Liver (tissue), 8 donors: ENCODE measurements at regions not wholly inside any gene's neighbourhood (a gene's known extent, or its start where the extent isn't known, plus 50 kb on each side); places are given as distances from the start of the nearest gene placed in this dataset.
"Not testable (repeated sequence)": the region's sequence is repeated elsewhere in the genome, so short reads cannot be mapped to it uniquely, and the experiment has no call there.

ENCODE experiments used
- DNase-seq: peaks from one replicate; pipeline ENCODE4 v3.0.0-alpha.2; 2017; ENCODE audit warnings: low spot score
- H3K27ac ChIP-seq, 2 donors: one replicate each; pipeline ENCODE4 v1.7.0; 2013; ENCODE audit warnings: inconsistent platforms in 2 of 2, low read length in 2 of 2, control low read depth in 1 of 2, low read depth in 1 of 2, mild to moderate bottlenecking in 1 of 2
- H3K27me3 ChIP-seq, 4 donors: one replicate each; pipeline versions ENCODE4 v1.6.1 to v1.7.0; 2013; ENCODE audit warnings: low read length in 3 of 4, inconsistent platforms in 1 of 4, mild to moderate bottlenecking in 1 of 4, moderate library complexity in 1 of 4; ENCODE audit not compliant: control insufficient read depth in 4 of 4, insufficient read depth in 4 of 4
- H3K36me3 ChIP-seq, 4 donors: one replicate each; pipeline versions ENCODE4 v1.6.1 to v1.7.0; 2013; ENCODE audit warnings: low read length in 3 of 4, mild to moderate bottlenecking in 3 of 4, low read depth in 1 of 4, moderate library complexity in 1 of 4; ENCODE audit not compliant: control insufficient read depth in 4 of 4, insufficient read depth in 3 of 4
- H3K4me1 ChIP-seq, 4 donors: one replicate each; pipeline versions ENCODE4 v1.6.1 to v1.7.0; 2013; ENCODE audit warnings: low read length in 3 of 4, mild to moderate bottlenecking in 3 of 4, moderate library complexity in 1 of 4; ENCODE audit not compliant: control insufficient read depth in 4 of 4, insufficient read depth in 4 of 4
- H3K4me3 ChIP-seq, 3 donors: one replicate each; pipeline versions ENCODE4 v1.6.1 to v1.7.0; 2013; ENCODE audit warnings: low read length in 3 of 3, control low read depth in 1 of 3, low read depth in 1 of 3, mild to moderate bottlenecking in 1 of 3
- H3K9ac ChIP-seq, 2 donors: one replicate each; pipeline ENCODE4 v1.7.0; 2013; ENCODE audit warnings: low read length in 2 of 2, mild to moderate bottlenecking in 2 of 2, moderate library complexity in 2 of 2, control low read depth in 1 of 2, low read depth in 1 of 2
- H3K9me3 ChIP-seq, 4 donors: one replicate each; pipeline versions ENCODE4 v1.6.1 to v1.7.0; 2013; ENCODE audit warnings: low read length in 3 of 4; ENCODE audit not compliant: control insufficient read depth in 4 of 4
- ATF3 ChIP-seq: IDR thresholded peaks from 2 replicates; pipeline ENCODE4 v1.6.1; 2016; ENCODE audit warnings: antibody characterized with exemption
- CTCF ChIP-seq: fragments of 150-350 bp; IDR thresholded peaks from 2 replicates; pipeline ENCODE4 v1.5.1; 2017; ENCODE audit warnings: improper control_type of control experiment, low read depth, low read length; ENCODE audit not compliant: missing input control
- EGR1 ChIP-seq, 2 donors: IDR thresholded peaks; 2 replicates each; pipeline ENCODE4 v1.6.1; 2016 to 2018; ENCODE audit warnings: antibody characterized with exemption in 2 of 2, low read depth in 2 of 2
- FOXA1 ChIP-seq: IDR thresholded peaks from 2 replicates; pipeline ENCODE4 v1.6.1; 2016; ENCODE audit warnings: antibody characterized with exemption
- FOXA2 ChIP-seq: IDR thresholded peaks from 2 replicates; pipeline ENCODE4 v1.6.1; 2016; ENCODE audit warnings: antibody characterized with exemption
- HNF4A ChIP-seq, 2 donors: conservative IDR thresholded peaks; 2 replicates each; pipeline ENCODE4 v1.6.1; 2016; ENCODE audit warnings: antibody characterized with exemption in 2 of 2, mild to moderate bottlenecking in 2 of 2
- HNF4G ChIP-seq: IDR thresholded peaks from 2 replicates; pipeline ENCODE4 v1.6.1; 2016; ENCODE audit warnings: antibody characterized with exemption
- JUND ChIP-seq, 2 donors: IDR thresholded peaks; 2 replicates each; pipeline ENCODE4 v1.6.1; 2016; ENCODE audit warnings: antibody characterized with exemption in 2 of 2
- MAX ChIP-seq: IDR thresholded peaks from 2 replicates; pipeline ENCODE4 v1.6.1; 2016; ENCODE audit warnings: antibody characterized with exemption
- NR2F2 ChIP-seq: IDR thresholded peaks from 2 replicates; pipeline ENCODE4 v1.6.1; 2016; ENCODE audit warnings: antibody characterized with exemption
- RAD21 ChIP-seq, 2 donors: IDR thresholded peaks; 2 replicates each; pipeline ENCODE4 v1.6.1; 2016; ENCODE audit warnings: antibody characterized with exemption in 2 of 2, mild to moderate bottlenecking in 2 of 2
- REST ChIP-seq: IDR thresholded peaks from 2 replicates; pipeline ENCODE4 v1.6.1; 2016; ENCODE audit warnings: antibody characterized with exemption, mild to moderate bottlenecking
- RXRA ChIP-seq, 2 donors: IDR thresholded peaks; 2 replicates each; pipeline ENCODE4 v1.6.1; 2017 to 2018; ENCODE audit warnings: antibody characterized with exemption in 2 of 2, mild to moderate bottlenecking in 1 of 2
- SP1 ChIP-seq: IDR thresholded peaks from 2 replicates; pipeline ENCODE4 v1.6.1; 2018; ENCODE audit warnings: antibody characterized with exemption, mild to moderate bottlenecking
- TAF1 ChIP-seq: conservative IDR thresholded peaks from 2 replicates; pipeline ENCODE4 v1.6.1; 2016; ENCODE audit warnings: antibody characterized with exemption, mild to moderate bottlenecking
- YY1 ChIP-seq: IDR thresholded peaks from 2 replicates; pipeline ENCODE4 v1.6.1; 2016; ENCODE audit warnings: antibody characterized with exemption, mild to moderate bottlenecking
- ZBTB33 ChIP-seq: IDR thresholded peaks from 2 replicates; pipeline ENCODE4 v1.6.1; 2016; ENCODE audit warnings: antibody characterized with exemption
- WGBS: extraction: QIAGEN DNeasy Blood & Tissue Kit; methylation state at CpG from one replicate; pipeline ENCODE4 v1.1.7; 2013; 5-methylcytosine and 5-hydroxymethylcytosine counted together
- donor health status: healthy.
- donor health status: healthy.
- donor health status: healthy.
- donor health status: healthy.
- donor health status: healthy.

- Histone ChIP-seq H3K27me3 (no peaks in the 10 kb centered on the region), H3K4me1 (no peaks in the 10 kb centered on the region), H3K36me3 (no peaks in the 10 kb centered on the region), H3K4me3 (no peak overlapping the region), H3K9me3 (peaks cover 0 to 3% (median 0%) of the 10 kb centered on the region in 4 donors), H3K27ac (no peak overlapping the region), H3K9ac (no peak overlapping the region)
- 68% methylated on average over 1 of the region's 1 CpG for WGBS
- TF ChIP-seq HNF4A (conservative IDR thresholded peaks at IDR 0.05) (no peak), YY1 (no peak), SP1 (no peak), ZBTB33 (no peak), FOXA1 (no peak), REST (no peak), EGR1 (IDR thresholded peaks at IDR 0.05; ENCODE audit: low read depth in 2 of 2) (no peak), ATF3 (no peak), HNF4G (no peak), TAF1 (no peak), NR2F2 (no peak), RAD21 (IDR thresholded peaks at IDR 0.05) (no peak), MAX (no peak), RXRA (IDR thresholded peaks at IDR 0.05) (no peak), CTCF (no peak)
- DNase-seq, result no peak
Observed at GRCh38 chr2:57490741-57491140, 555.9 kb upstream of the VRK2 start.

- H3K36me3 ChIP-seq, result no peaks in the 10 kb centered on the region
- H3K27ac ChIP-seq, result no peak overlapping the region
- H3K4me3 ChIP-seq, result no peak overlapping the region
- H3K4me1 ChIP-seq, result no peaks in the 10 kb centered on the region
- TF ChIP-seq RXRA (IDR thresholded peaks at IDR 0.05), result no peak
- TF ChIP-seq FOXA2, result no peak
- no peak for TF ChIP-seq HNF4G
- TF ChIP-seq EGR1 (IDR thresholded peaks at IDR 0.05; ENCODE audit: low read depth in 2 of 2), result no peak
- TF ChIP-seq SP1, result no peak
- TF ChIP-seq ATF3, result no peak
- no peak for TF ChIP-seq JUND (IDR thresholded peaks at IDR 0.05)
- TF ChIP-seq MAX, result no peak
- TF ChIP-seq HNF4A (conservative IDR thresholded peaks at IDR 0.05), result no peak
- TF ChIP-seq FOXA1, result no peak
- no peak for TF ChIP-seq CTCF
- no peak for TF ChIP-seq RAD21 (IDR thresholded peaks at IDR 0.05)
- no peak for TF ChIP-seq TAF1
- no peak overlapping the region for H3K9ac ChIP-seq
- no peak for DNase-seq
- H3K9me3 ChIP-seq, result peaks cover 0 to 3% (median 0%) of the 10 kb centered on the region in 4 donors
- 88% methylated on average over 3 of the region's 3 CpGs for WGBS
- no peaks in the 10 kb centered on the region for H3K27me3 ChIP-seq
Observed at GRCh38 chr2:57491213-57491612, 555.4 kb upstream of the VRK2 start.

GRCh38 chr2:57493966-57494365 lies 552.6 kb upstream of the VRK2 start:
- not testable (repeated sequence) for H3K27ac ChIP-seq
- 89% methylated on average over 4 of the region's 4 CpGs for WGBS

More at GRCh38 chr2:57493966-57494365, 552.6 kb upstream of the VRK2 start:
- DNase-seq, H3K9me3 ChIP-seq, H3K4me3 ChIP-seq, H3K9ac ChIP-seq, H3K27me3 ChIP-seq, H3K36me3 ChIP-seq, H3K4me1 ChIP-seq: not testable (repeated sequence)
